ENCODE measurements at regions not wholly inside any gene's neighbourhood (a gene's known extent, or its start where the extent isn't known, plus 50 kb on each side); places are given as distances from the start of the nearest gene placed in this dataset.

DNA sequence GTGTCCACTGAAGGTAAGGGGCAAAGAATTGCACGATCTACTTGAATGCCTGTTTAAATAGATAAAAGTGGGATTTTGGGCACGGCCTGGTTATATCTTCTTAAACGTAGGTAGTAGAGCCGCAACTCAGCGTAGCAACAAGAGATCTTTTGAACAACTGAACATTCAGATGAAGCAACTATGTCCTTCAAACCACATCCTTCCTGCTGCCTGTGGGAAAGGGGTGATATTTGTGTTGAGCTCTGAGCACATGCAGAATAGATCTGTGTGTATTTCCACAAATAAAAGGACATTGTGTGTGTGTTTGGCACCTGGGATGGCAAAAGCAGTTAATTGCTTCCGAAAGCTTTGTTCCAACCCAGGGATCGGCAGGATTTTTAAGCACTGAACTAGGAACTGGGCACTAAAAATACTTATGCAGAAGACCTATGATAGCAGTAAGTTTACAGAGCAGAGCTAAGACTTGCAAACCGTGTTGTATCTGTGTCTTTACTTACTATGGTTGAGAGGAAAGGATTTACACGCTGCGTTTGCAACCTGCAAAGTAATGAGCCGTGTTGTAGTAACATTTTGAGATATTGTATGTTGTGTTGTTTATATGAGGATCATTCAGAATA lies 333.4 kb downstream of the CHRM3 start:
- TF ChIP-seq, protein P1, sequence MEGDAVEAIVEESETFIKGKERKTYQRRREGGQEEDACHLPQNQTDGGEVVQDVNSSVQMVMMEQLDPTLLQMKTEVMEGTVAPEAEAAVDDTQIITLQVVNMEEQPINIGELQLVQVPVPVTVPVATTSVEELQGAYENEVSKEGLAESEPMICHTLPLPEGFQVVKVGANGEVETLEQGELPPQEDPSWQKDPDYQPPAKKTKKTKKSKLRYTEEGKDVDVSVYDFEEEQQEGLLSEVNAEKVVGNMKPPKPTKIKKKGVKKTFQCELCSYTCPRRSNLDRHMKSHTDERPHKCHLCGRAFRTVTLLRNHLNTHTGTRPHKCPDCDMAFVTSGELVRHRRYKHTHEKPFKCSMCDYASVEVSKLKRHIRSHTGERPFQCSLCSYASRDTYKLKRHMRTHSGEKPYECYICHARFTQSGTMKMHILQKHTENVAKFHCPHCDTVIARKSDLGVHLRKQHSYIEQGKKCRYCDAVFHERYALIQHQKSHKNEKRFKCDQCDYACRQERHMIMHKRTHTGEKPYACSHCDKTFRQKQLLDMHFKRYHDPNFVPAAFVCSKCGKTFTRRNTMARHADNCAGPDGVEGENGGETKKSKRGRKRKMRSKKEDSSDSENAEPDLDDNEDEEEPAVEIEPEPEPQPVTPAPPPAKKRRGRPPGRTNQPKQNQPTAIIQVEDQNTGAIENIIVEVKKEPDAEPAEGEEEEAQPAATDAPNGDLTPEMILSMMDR (conservative IDR thresholded peaks at IDR 0.05; ENCODE audit: low read depth, low read length): no peak
- TF ChIP-seq EZH2 (IDR thresholded peaks at IDR 0.05; ENCODE audit: low read length, unreplicated experiment): no peak
- TF ChIP-seq EZH2phosphoT487 (IDR thresholded peaks at IDR 0.05; ENCODE audit: borderline replicate concordance, low read length): no peak

Measured in PC-3 (cell line).